ENCODE measurements at regions not wholly inside any gene's neighbourhood (a gene's known extent, or its start where the extent isn't known, plus 50 kb on each side); places are given as distances from the start of the nearest gene placed in this dataset.

DNA sequence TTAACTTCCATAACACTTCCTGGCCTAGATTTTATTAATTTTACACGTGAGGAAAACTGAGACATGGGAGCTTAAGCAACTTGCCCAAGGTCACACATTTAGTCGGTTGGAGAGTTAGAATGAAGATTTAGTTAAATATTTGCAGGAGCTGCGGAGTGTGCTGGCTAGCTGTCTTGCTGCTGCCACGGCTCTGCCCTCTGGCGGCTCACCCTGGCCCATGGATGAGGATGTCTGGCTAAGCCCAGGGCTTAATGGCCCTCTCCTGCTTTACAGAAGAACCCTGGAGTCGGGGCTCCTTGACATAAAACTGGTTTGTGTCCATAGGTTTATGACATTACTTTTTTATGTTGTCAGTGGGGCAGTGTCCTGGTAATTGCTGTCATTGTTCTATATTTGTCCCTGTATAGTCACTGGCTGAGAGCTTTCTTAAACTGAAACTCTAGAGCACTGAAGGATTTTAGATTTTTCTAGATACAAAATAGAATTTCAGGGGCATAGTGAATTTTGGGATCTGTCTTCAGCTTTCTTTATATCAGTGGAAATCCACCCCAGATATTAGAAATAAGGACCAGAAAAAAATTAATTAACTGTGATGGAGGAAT is 88.9 kb upstream of the WLS start:
- no peak overlapping the region for H4K8ac ChIP-seq (replicated peaks; ENCODE audit: insufficient read length, low read depth, low read length)
- H3K27me3 Mint-ChIP-seq (ENCODE audit: low read depth): peaks cover 21% of the 10 kb centered on the region
- H2AFZ ChIP-seq (ENCODE audit: low read length): no peak overlapping the region
- H3K4me2 ChIP-seq (ENCODE audit: insufficient read depth, insufficient read length, low read length): no peak overlapping the region
- no peak overlapping the region for H3K27ac ChIP-seq (ENCODE audit: insufficient read length, low read depth, low read length)
- no peaks in the 10 kb centered on the region for H3K79me2 ChIP-seq (ENCODE audit: insufficient read depth, low read length)
- H3K36me3 Mint-ChIP-seq (ENCODE audit: insufficient read depth in 1 of 3, low read depth in 3 of 3): no peaks in the 10 kb centered on the region
- H3K4me1 ChIP-seq (ENCODE audit: insufficient read depth, low read length): no peaks in the 10 kb centered on the region; the same call in 1 of the 2 replicates
- no peak overlapping the region for H2BK15ac ChIP-seq (ENCODE audit: low read depth, low read length)
- no peak overlapping the region for H4K91ac ChIP-seq (ENCODE audit: insufficient read length, low read depth, low read length)
- no peak overlapping the region for H2AK5ac ChIP-seq (ENCODE audit: insufficient read length, low read length)
- H3K4me3 Mint-ChIP-seq: no peak overlapping the region
- peak overlapping the region in 1 of 3 experiments; percentile 32; a peak in 1 of 7 replicates for H3K27ac Mint-ChIP-seq
- H3K56ac ChIP-seq (ENCODE audit: insufficient read length, low read depth, low read length): no peak overlapping the region
- no peak overlapping the region for H3T11ph ChIP-seq (ENCODE audit: low read length)
- H2BK12ac ChIP-seq (ENCODE audit: insufficient read length, low read depth, low read length): no peak overlapping the region
- no peaks in the 10 kb centered on the region for H3K27me3 ChIP-seq (ENCODE audit: insufficient read depth, low read length)
- TF ChIP-seq, protein P1, sequence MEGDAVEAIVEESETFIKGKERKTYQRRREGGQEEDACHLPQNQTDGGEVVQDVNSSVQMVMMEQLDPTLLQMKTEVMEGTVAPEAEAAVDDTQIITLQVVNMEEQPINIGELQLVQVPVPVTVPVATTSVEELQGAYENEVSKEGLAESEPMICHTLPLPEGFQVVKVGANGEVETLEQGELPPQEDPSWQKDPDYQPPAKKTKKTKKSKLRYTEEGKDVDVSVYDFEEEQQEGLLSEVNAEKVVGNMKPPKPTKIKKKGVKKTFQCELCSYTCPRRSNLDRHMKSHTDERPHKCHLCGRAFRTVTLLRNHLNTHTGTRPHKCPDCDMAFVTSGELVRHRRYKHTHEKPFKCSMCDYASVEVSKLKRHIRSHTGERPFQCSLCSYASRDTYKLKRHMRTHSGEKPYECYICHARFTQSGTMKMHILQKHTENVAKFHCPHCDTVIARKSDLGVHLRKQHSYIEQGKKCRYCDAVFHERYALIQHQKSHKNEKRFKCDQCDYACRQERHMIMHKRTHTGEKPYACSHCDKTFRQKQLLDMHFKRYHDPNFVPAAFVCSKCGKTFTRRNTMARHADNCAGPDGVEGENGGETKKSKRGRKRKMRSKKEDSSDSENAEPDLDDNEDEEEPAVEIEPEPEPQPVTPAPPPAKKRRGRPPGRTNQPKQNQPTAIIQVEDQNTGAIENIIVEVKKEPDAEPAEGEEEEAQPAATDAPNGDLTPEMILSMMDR (conservative IDR thresholded peaks at IDR 0.05): peak; percentile 77
- H2BK120ac ChIP-seq (ENCODE audit: low read depth, low read length, poor library complexity, severe bottlenecking): no peak overlapping the region
- no peaks in the 10 kb centered on the region for H4K20me1 ChIP-seq (ENCODE audit: control insufficient read depth, insufficient read depth, insufficient read length)
- H3K9me3 Mint-ChIP-seq: no peaks in the 10 kb centered on the region
- no peak overlapping the region for H2BK20ac ChIP-seq (ENCODE audit: low read depth, low read length, poor library complexity, severe bottlenecking)
- H3K23me2 ChIP-seq (ENCODE audit: insufficient read length, low read depth, low read length, poor library complexity, severe bottlenecking): no peaks in the 10 kb centered on the region
- peaks cover 11 to 14% of the 10 kb centered on the region in 2 experiments for H3K4me1 Mint-ChIP-seq
- H4K5ac ChIP-seq (ENCODE audit: insufficient read length, low read depth, low read length): no peak overlapping the region
- no CpG with 5 or more reads among the region's 6 CpGs for WGBS (ENCODE audit: extremely low coverage, insufficient read length, low lambda C conversion rate)
- no peak overlapping the region for H3K14ac ChIP-seq (ENCODE audit: insufficient read depth, low read length)
- no peak overlapping the region for H3K4ac ChIP-seq (ENCODE audit: low read depth, low read length)
- H3K9me3 ChIP-seq (ENCODE audit: control insufficient read depth, low read depth, low read length): no peaks in the 10 kb centered on the region
- peak; percentile 77 for DNase-seq
- H3K9ac ChIP-seq (ENCODE audit: extremely low read depth, insufficient read length, low read length): no peak overlapping the region
- H3K18ac ChIP-seq (ENCODE audit: insufficient read length, low read depth, low read length): no peak overlapping the region
- no peaks in the 10 kb centered on the region for H3K79me1 ChIP-seq (ENCODE audit: insufficient read depth, low read depth, low read length, poor library complexity, severe bottlenecking)
- H2BK5ac ChIP-seq (ENCODE audit: insufficient read length, low read length): no peak overlapping the region
- H3K23ac ChIP-seq (ENCODE audit: insufficient read length, low read depth, low read length): no peak overlapping the region
